Endothelial cell of umbilical vein (primary cell): ENCODE measurements at regions not wholly inside any gene's neighbourhood (a gene's known extent, or its start where the extent isn't known, plus 50 kb on each side); places are given as distances from the start of the nearest gene placed in this dataset.

Experiments
- BruUV-seq: library from RNA; stranded (reverse); fragments of 400-500 nt; replicated peaks from 2 replicates; lab custom pipeline; 2021; lab: Mats Ljungman, UMichigan
- CTCF ChIA-PET: fragments of 300-600, 350-600 bp; sonication (Branson Sonifier 250); formaldehyde crosslinking; loops from one replicate; lab custom pipeline; 2021; ENCODE audit warnings: antibody characterized with exemption, inconsistent platforms; lab: Charles Lee
- POLR2A ChIA-PET: fragments of 300-600, 350-600 bp; sonication (Branson Sonifier 250); formaldehyde crosslinking; loops from one replicate; lab custom pipeline; 2021; ENCODE audit warnings: antibody characterized with exemption, inconsistent platforms; lab: Charles Lee
- DNase-seq: peaks from one replicate; pipeline ENCODE4 v3.0.0-alpha.2; 2011; ENCODE audit warnings: low read depth, low spot score
- FAIRE-seq: peaks from 2 replicates; lab custom pipeline; 2011; peaks lifted over from hg19 to GRCh38; lab: Jason Lieb, UNC
- H2AFZ ChIP-seq: 2 replicates; pipeline ENCODE4 v1.6.0; 2012; ENCODE audit warnings: low read depth, low read length, control low read depth, inconsistent platforms
- H3K27ac ChIP-seq: 2 replicates; pipeline ENCODE4 v1.5.1; 2011; ENCODE audit warnings: low read depth, mild to moderate bottlenecking, control low read depth, low read length, moderate library complexity; ENCODE audit not compliant: insufficient read depth
- H3K27me3 ChIP-seq, 2 experiments: 2 replicates each; pipeline versions ENCODE4 v1.6.0 to v1.6.1; 2011; ENCODE audit warnings: low read length in 2 of 2, mixed read lengths in 1 of 2; ENCODE audit not compliant: control insufficient read depth in 2 of 2, insufficient read depth in 2 of 2
- H3K36me3 ChIP-seq, 2 experiments: 2 replicates in 1 of 2; 3 replicates in 1 of 2; pipeline ENCODE4 v1.5.1; 2011; ENCODE audit warnings: low read length in 2 of 2, mild to moderate bottlenecking in 1 of 2, moderate library complexity in 1 of 2; ENCODE audit not compliant: control insufficient read depth in 2 of 2, insufficient read depth in 2 of 2; ENCODE audit errors: extremely low read depth in 1 of 2
- H3K4me1 ChIP-seq: 3 replicates; pipeline ENCODE4 v1.5.1; 2011; ENCODE audit warnings: mild to moderate bottlenecking, low read length; ENCODE audit not compliant: control insufficient read depth, insufficient read depth; ENCODE audit errors: extremely low read depth
- H3K4me2 ChIP-seq: 2 replicates; pipeline ENCODE4 v1.6.1; 2011; ENCODE audit warnings: low read length, control low read depth, mixed read lengths; ENCODE audit not compliant: insufficient read depth
- H3K4me3 ChIP-seq, 3 experiments: fragments of 200-600 bp in 1 of 3; sonication (generic), shearing (Covaris generic) in 1 of 3; replicated peaks in 1 of 3; 2 replicates each; pipeline ENCODE4 v1.5.1; 2011 to 2016; ENCODE audit warnings: control low read depth in 3 of 3, low read length in 3 of 3, mild to moderate bottlenecking in 2 of 3, inconsistent platforms in 1 of 3, low read depth in 1 of 3, moderate library complexity in 1 of 3; ENCODE audit not compliant: insufficient read depth in 1 of 3
- H3K79me2 ChIP-seq: 2 replicates; pipeline ENCODE4 v1.6.0; 2012; ENCODE audit warnings: low read length, inconsistent platforms; ENCODE audit not compliant: control insufficient read depth, insufficient read depth
- H3K9ac ChIP-seq: replicated peaks from 2 replicates; pipeline ENCODE3; 2011; ENCODE audit warnings: low read length, control low read depth; ENCODE audit not compliant: insufficient read depth; ENCODE audit errors: extremely low read depth
- H3K9me1 ChIP-seq: replicated peaks from 3 replicates; pipeline ENCODE4 v1.6.0; 2011; ENCODE audit warnings: mild to moderate bottlenecking, low read length; ENCODE audit not compliant: control insufficient read depth, insufficient read depth; ENCODE audit errors: extremely low read depth
- H3K9me3 ChIP-seq: replicated peaks from 2 replicates; pipeline ENCODE4 v1.5.1; 2012; ENCODE audit warnings: low read length, inconsistent platforms; ENCODE audit not compliant: control insufficient read depth, insufficient read depth
- H4K20me1 ChIP-seq: replicated peaks from 2 replicates; pipeline ENCODE3; 2011; ENCODE audit warnings: mild to moderate bottlenecking, low read length; ENCODE audit not compliant: control insufficient read depth, insufficient read depth; ENCODE audit errors: extremely low read depth
- CTCF ChIP-seq, 2 donors: IDR thresholded peaks; 1 replicate in 1 of 2; 2 replicates in 1 of 2; pipeline ENCODE4 v1.5.1; 2011; ENCODE audit warnings: low read length in 2 of 2, mild to moderate bottlenecking in 2 of 2, moderate library complexity in 2 of 2, control low read depth in 1 of 2, inconsistent platforms in 1 of 2, low read depth in 1 of 2; ENCODE audit not compliant: insufficient read depth in 1 of 2; ENCODE audit errors: extremely low read depth in 1 of 2
- EZH2 ChIP-seq: IDR thresholded peaks from 2 replicates; pipeline ENCODE4 v1.6.1; 2012; ENCODE audit warnings: borderline replicate concordance, low read depth, mild to moderate bottlenecking, moderate library complexity, low read length, inconsistent platforms; ENCODE audit not compliant: severe bottlenecking
- FOS ChIP-seq: IDR thresholded peaks from 2 replicates; pipeline ENCODE4 v1.6.1; 2011; ENCODE audit warnings: mild to moderate bottlenecking, low read length, moderate library complexity, borderline replicate concordance; ENCODE audit not compliant: insufficient read depth
- GATA2 ChIP-seq: IDR thresholded peaks from 2 replicates; pipeline ENCODE4 v1.7.0; 2011; ENCODE audit warnings: low read depth, mild to moderate bottlenecking, moderate library complexity, mixed read lengths, low read length; ENCODE audit not compliant: insufficient read length, insufficient read depth
- JUN ChIP-seq: IDR thresholded peaks from 2 replicates; pipeline ENCODE4 v1.6.1; 2011; ENCODE audit warnings: borderline replicate concordance, low read depth; ENCODE audit not compliant: insufficient read length, insufficient read depth
- MAX ChIP-seq: IDR thresholded peaks from 2 replicates; pipeline ENCODE4 v1.6.1; 2011; ENCODE audit not compliant: insufficient read depth, insufficient read length
- MYC ChIP-seq: IDR thresholded peaks from one replicate; pipeline ENCODE4 v1.6.1; 2011; ENCODE audit warnings: mild to moderate bottlenecking, low read depth, low read length
- POLR2A ChIP-seq: IDR thresholded peaks from 2 replicates; pipeline ENCODE4 v1.6.1; 2012; ENCODE audit warnings: low read depth, mild to moderate bottlenecking, control low read depth, low read length
- POLR2AphosphoS5 ChIP-seq: IDR thresholded peaks from 2 replicates; pipeline ENCODE4 v1.6.1; 2012; ENCODE audit warnings: low read depth, mild to moderate bottlenecking, control low read depth, low read length, moderate library complexity; ENCODE audit not compliant: insufficient read depth
- dilution Hi-C: fragments of 300-500 bp; cut with MboI; formaldehyde crosslinking; loops from one replicate; pipeline ENCODE4 v1.15.0; 2019; ENCODE audit warnings: low sequenced_read_pairs; ENCODE audit not compliant: extremely low pct_ligation_motif_present
- intact Hi-C: fragments of 100-400 bp; cut with micrococcal nuclease; formaldehyde crosslinking; loops from one replicate; pipeline ENCODE4 v1.10.0; 2022

- Histone ChIP-seq H3K4me2 (no peak overlapping the region), H3K79me2 (no peaks in the 10 kb centered on the region), H3K9me3 (no peaks in the 10 kb centered on the region), H3K4me3 (no peak overlapping the region), H3K9ac (no peak overlapping the region), H3K27ac (no peak overlapping the region), H4K20me1 (no peaks in the 10 kb centered on the region), H3K4me1 (no peaks in the 10 kb centered on the region), H3K36me3 (no peaks in the 10 kb centered on the region), H3K9me1 (no peaks in the 10 kb centered on the region), H2AFZ (no peak overlapping the region), H3K27me3 (peaks cover 0 to 2% of the 10 kb centered on the region in 2 experiments)
- TF ChIP-seq MYC (no peak), FOS (no peak), CTCF (IDR thresholded peaks at IDR 0.05; ENCODE audit: extremely low read depth in 1 of 2, insufficient read depth in 1 of 2, low read depth in 1 of 2, low read length in 2 of 2) (no peak), MAX (no peak), JUN (no peak), EZH2 (no peak), POLR2A (no peak), POLR2AphosphoS5 (no peak), GATA2 (no peak)
- ChIA-PET CTCF (no interaction called here), POLR2A (no interaction called here)
- dilution Hi-C loops (no loop called here), intact Hi-C loops (no loop called here)
- DNase-seq = no peak
- no peak for FAIRE-seq
- no TSS peak for BruUV-seq
Measured at GRCh38 chr6:3643921-3644738, 107.4 kb downstream of the PXDC1 start.
